ENCODE measurements at regions not wholly inside any gene's neighbourhood (a gene's known extent, or its start where the extent isn't known, plus 50 kb on each side); places are given as distances from the start of the nearest gene placed in this dataset.

- Histone ChIP-seq H3K4me3 (no peak overlapping the region), H3K27ac (no peak overlapping the region)
- TF ChIP-seq, protein P1, sequence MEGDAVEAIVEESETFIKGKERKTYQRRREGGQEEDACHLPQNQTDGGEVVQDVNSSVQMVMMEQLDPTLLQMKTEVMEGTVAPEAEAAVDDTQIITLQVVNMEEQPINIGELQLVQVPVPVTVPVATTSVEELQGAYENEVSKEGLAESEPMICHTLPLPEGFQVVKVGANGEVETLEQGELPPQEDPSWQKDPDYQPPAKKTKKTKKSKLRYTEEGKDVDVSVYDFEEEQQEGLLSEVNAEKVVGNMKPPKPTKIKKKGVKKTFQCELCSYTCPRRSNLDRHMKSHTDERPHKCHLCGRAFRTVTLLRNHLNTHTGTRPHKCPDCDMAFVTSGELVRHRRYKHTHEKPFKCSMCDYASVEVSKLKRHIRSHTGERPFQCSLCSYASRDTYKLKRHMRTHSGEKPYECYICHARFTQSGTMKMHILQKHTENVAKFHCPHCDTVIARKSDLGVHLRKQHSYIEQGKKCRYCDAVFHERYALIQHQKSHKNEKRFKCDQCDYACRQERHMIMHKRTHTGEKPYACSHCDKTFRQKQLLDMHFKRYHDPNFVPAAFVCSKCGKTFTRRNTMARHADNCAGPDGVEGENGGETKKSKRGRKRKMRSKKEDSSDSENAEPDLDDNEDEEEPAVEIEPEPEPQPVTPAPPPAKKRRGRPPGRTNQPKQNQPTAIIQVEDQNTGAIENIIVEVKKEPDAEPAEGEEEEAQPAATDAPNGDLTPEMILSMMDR (IDR thresholded peaks at IDR 0.05), result no peak
- no peak for DNase-seq (ENCODE audit: low spot score)
Observed at GRCh38 chr7:33674804-33675411, 230.4 kb upstream of the BMPER start.

DNA sequence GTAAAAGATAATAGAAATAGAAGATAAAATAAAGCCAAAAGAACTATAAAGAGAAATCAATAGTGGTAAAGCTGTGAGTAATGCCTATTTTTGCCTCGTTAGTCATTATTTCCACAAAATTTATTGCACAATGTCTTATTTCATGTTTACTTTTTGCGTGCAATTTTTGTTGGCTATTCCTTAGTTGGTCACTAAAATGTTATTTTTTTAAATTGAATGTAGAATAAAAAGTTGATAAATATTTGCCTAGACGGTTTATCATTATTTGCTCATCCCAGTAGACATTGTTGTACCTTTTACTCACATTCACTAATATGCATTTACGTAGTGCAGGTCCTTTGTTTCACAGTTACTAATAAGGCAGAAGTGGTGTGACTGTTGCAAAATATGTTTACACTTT, 227.8 kb upstream of the BMPER start:
- Histone ChIP-seq H3K4me3 (no peak overlapping the region), H3K27ac (no peak overlapping the region)
- TF ChIP-seq, protein P1 (IDR thresholded peaks at IDR 0.05), result no peak
- no peak for DNase-seq (ENCODE audit: low spot score)

- Histone ChIP-seq H3K4me3 (no peak overlapping the region), H3K27ac (no peak overlapping the region)
- DNase-seq (ENCODE audit: low spot score), result no peak
- TF ChIP-seq, protein P1 (IDR thresholded peaks at IDR 0.05), result no peak
Observed at GRCh38 chr7:33678569-33679335, 226.6 kb upstream of the BMPER start.

- TF ChIP-seq, protein P1 (IDR thresholded peaks at IDR 0.05), result no peak
- no peak overlapping the region for H3K4me3 ChIP-seq
- H3K27ac ChIP-seq, result no peak overlapping the region
- no peak for DNase-seq (ENCODE audit: low spot score)
Observed at GRCh38 chr7:33680682-33681081, 224.7 kb upstream of the BMPER start.

DNA sequence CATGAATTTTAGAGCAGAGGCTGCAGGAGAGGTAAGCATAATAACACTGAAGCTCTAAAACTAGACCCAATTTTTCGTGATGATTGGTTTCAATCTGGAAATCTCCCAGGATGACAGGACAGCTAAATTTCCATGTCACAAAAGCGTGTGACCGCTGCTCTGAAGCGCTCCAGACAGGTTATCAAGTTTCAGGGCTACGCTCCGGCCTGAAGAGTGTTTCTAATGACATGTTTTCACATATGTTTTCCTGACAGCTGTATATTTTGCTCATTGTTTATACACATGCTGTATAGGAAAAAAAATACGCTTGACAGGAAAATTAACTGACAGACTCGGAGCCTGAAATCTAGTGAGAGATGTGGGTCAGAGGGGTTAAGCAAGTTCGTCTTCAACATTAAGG, 219.8 kb upstream of the BMPER start:
- Histone ChIP-seq H3K4me3 (no peak overlapping the region), H3K27ac (no peak overlapping the region)
- TF ChIP-seq, protein P1 (IDR thresholded peaks at IDR 0.05), result no peak
- DNase-seq (ENCODE audit: low spot score), result no peak

DNA sequence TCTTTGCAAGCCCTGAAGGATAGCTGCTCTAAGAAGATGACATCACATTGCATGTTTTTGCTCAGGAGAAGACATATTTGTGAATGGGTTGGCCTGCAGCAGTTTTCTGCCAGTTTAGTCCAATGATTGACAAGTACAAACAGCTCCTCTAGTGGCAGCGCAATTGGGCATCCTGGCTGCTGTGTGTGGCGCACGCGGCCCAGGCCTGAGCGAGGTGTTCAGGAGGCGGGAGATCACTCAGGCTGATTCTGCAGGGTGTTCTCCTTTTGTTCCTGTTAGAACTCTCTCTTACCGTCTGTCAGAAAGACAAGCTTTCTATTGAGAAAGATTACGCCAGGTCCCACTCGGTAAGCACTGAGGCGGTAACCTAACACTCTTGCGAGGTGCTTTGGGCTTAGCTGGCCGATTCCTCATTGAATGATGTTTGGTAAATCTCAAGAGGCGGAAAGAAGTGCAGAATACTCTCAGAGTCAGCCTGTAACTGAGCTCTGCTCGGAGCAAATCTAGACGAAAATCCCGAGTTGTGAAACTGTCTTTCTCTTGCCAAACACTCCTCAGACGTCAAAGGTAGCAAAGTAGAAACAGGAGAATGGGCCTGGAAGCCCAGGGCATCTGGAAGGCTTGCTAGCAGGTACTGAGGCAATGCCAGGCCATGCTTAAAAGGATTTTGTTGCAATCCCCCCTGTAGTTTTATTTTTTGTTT, 219.2 kb upstream of the BMPER start:
- TF ChIP-seq, protein P1 (IDR thresholded peaks at IDR 0.05), result no peak

More for the DNA sequence above, 219.2 kb upstream of the BMPER start:
- Histone ChIP-seq H3K4me3 (no peak overlapping the region), H3K27ac (no peak overlapping the region)
- no peak for DNase-seq (ENCODE audit: low spot score)
